GM21529 (cell line): ENCODE measurements at regions not wholly inside any gene's neighbourhood (a gene's known extent, or its start where the extent isn't known, plus 50 kb on each side); places are given as distances from the start of the nearest gene placed in this dataset.
"Not testable (repeated sequence)": the region's sequence is repeated elsewhere in the genome, so short reads cannot be mapped to it uniquely, and the experiment has no call there.

Source experiments
- ATAC-seq: cut with Tn5 transposase; IDR thresholded peaks from one replicate; pipeline ENCODE4 v1.9.1; 2021; ENCODE audit not compliant: unreplicated experiment

GRCh38 chr3:81823882-81824395 lies 62.5 kb upstream of the GBE1 start:
- ATAC-seq: peak; percentile 97

DNA sequence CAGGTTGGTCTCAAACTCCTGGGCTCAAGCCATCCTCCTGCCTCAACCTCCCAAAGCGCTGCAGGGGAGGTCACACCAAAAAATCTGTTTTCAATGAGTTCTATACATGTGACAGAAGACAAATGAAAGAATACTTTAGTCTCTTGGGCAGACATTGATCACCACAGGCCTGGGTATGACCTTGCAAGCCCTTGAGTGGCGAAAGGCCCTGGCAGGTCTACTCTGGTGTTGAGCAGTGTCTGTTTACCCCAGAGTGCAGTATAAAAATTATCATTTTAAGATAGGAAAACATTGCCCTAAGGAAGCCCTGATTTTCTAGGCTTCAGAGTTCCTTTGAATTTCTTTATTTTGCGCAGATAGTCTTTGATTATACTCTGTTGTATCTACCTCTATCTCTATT lies 61.6 kb upstream of the GBE1 start:
- no peak for ATAC-seq

DNA sequence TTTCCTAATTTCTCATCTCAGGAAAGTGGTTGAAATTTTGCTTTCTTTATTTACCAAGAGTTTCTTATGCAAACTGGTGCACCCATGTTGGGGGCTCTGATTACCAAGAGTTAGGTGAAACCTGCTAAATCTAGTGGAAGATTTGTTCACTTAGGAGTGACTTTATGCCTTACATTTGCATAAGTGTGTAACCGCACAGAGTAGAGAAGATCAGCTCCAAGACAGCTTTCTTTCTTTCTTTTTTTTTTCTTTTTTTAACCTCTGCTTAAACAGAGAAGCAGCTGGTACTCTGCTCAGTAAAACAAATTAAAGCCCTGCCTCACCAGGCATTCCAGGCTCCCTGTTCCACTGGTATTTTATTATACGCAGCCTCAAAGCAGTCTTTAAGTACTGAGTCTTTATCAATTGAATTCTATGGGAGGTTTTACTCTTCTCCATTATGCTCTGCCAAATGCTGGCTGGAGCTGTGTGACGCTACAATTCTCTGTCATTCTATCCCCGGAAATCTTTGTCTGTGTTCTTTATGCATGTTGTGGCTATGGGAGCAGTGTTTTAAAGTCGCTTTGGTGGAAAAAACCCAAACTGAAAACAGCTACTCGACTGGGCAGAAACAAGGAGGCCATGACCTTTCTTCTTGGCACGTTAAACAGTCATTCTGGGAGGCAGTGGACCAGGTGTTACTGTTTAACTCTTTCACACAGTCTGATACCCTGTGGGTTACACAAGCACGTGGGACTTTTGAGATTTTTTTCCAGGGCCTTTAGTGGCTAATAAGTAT lies 55.2 kb upstream of the GBE1 start:
- peak; percentile 99 for ATAC-seq

- ATAC-seq: not testable (repeated sequence)
These were observed 50.7 kb upstream of the GBE1 start for GRCh38 chr3:81812098-81812497.
